Activated naive CD4-positive, alpha-beta T cell treated with anti-CD3 and anti-CD28 coated beads, Interleukin-2, amount 10 ng/mL, durations not matched to agents 7 days and 5 days (primary cell): ENCODE measurements at regions not wholly inside any gene's neighbourhood (a gene's known extent, or its start where the extent isn't known, plus 50 kb on each side); places are given as distances from the start of the nearest gene placed in this dataset.

Experiments used
- CTCF ChIA-PET: fragments of 350-600 bp; sonication (Branson Sonifier 250); formaldehyde crosslinking; loops from one replicate; lab custom pipeline; 2021; ENCODE audit warnings: antibody characterized with exemption; lab: Charles Lee
- DNase-seq: peaks from one replicate; pipeline ENCODE4 v3.0.0-alpha.2; 2020
- H3K27ac Mint-ChIP-seq: one replicate; pipeline ENCODE4 v1.8.0; 2021; ENCODE audit warnings: mild to moderate bottlenecking, moderate library complexity, mixed read lengths
- H3K27me3 Mint-ChIP-seq: one replicate; pipeline ENCODE4 v1.8.0; 2021; ENCODE audit warnings: mild to moderate bottlenecking, mixed read lengths
- H3K36me3 Mint-ChIP-seq: one replicate; pipeline ENCODE4 v1.8.0; 2021; ENCODE audit warnings: mixed read lengths
- H3K4me1 Mint-ChIP-seq: one replicate; pipeline ENCODE4 v1.8.0; 2021; ENCODE audit warnings: mixed read lengths
- H3K4me3 Mint-ChIP-seq: one replicate; pipeline ENCODE4 v1.8.0; 2021; ENCODE audit warnings: mild to moderate bottlenecking, moderate library complexity, mixed read lengths
- H3K9me3 Mint-ChIP-seq: one replicate; pipeline ENCODE4 v1.8.0; 2021; ENCODE audit warnings: mixed read lengths

GRCh38 chr13:57784633-57785032 is 153.1 kb downstream of the PCDH17 start:
- Mint-ChIP-seq H3K27ac (no peak overlapping the region), H3K4me3 (no peak overlapping the region), H3K9me3 (peaks cover 9% of the 10 kb centered on the region), H3K36me3 (no peaks in the 10 kb centered on the region), H3K27me3 (no peaks in the 10 kb centered on the region), H3K4me1 (no peaks in the 10 kb centered on the region)
- CTCF ChIA-PET: no interaction called here
- DNase-seq: no peak

GRCh38 chr13:57787058-57787791 is 155.7 kb downstream of the PCDH17 start:
- Mint-ChIP-seq H3K4me3 (no peak overlapping the region), H3K4me1 (no peaks in the 10 kb centered on the region), H3K27me3 (no peaks in the 10 kb centered on the region), H3K9me3 (peaks cover 11% of the 10 kb centered on the region), H3K36me3 (no peaks in the 10 kb centered on the region), H3K27ac (no peak overlapping the region)
- CTCF ChIA-PET: no interaction called here
- DNase-seq: no peak

- H3K36me3 Mint-ChIP-seq: no peaks in the 10 kb centered on the region
- H3K4me3 Mint-ChIP-seq: no peak overlapping the region
- no peaks in the 10 kb centered on the region for H3K27me3 Mint-ChIP-seq
- no peak overlapping the region for H3K27ac Mint-ChIP-seq
- CTCF ChIA-PET: no interaction called here
- H3K4me1 Mint-ChIP-seq: no peaks in the 10 kb centered on the region
- DNase-seq: no peak
- H3K9me3 Mint-ChIP-seq: peaks cover 4% of the 10 kb centered on the region
Observed at GRCh38 chr13:57799624-57800023, 168.1 kb downstream of the PCDH17 start.

DNA sequence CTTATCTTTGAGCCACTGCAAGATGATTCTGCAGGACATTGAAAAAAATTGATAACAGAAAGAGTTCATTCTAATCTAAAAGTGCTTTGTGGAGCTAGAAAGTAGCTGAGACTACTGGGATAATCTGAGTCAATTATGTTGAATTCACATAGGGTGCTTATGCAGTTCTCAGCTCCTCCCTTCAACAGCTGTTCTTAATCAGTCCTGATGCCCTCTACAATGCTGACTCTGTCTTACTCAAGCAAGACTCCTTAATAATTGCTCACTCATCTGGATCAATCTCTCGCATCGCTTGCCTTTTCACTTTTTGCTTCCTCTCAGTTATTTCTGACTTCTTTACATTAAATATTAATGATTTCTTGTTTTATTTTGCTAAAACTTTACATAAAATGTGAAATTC is 182.1 kb downstream of the PCDH17 start:
- Mint-ChIP-seq H3K36me3 (no peaks in the 10 kb centered on the region), H3K27me3 (no peaks in the 10 kb centered on the region), H3K4me3 (no peak overlapping the region), H3K9me3 (peaks cover 8% of the 10 kb centered on the region), H3K4me1 (no peaks in the 10 kb centered on the region), H3K27ac (no peak overlapping the region)
- DNase-seq: no peak
- CTCF ChIA-PET: no interaction called here

- H3K9me3 Mint-ChIP-seq: peaks cover 8% of the 10 kb centered on the region
- H3K27me3 Mint-ChIP-seq: no peaks in the 10 kb centered on the region
Observed at GRCh38 chr13:57815600-57815999, 184.1 kb downstream of the PCDH17 start.

DNA sequence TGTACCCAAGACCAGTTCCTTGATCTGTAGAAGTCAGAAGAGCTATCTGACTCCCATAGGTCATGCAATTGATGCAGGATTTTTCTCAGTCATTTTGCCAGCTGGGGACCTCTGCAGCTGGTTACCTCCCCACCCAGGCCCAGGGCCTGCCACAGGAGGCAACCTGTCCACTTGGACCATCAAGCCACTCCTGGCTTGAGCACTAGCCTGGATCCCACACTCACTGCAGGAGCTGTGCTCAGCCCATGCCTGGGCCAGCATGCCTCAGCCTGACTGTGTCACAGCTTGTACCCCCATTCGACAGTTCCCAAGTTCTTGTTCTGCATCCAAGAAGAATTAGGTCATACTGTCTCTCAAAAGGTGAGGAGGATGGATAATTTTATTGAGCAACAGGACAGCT is 189.4 kb downstream of the PCDH17 start:
- H3K36me3 Mint-ChIP-seq: no peaks in the 10 kb centered on the region
- no peaks in the 10 kb centered on the region for H3K4me1 Mint-ChIP-seq
- no peak overlapping the region for H3K27ac Mint-ChIP-seq
- CTCF ChIA-PET: no interaction called here
- no peak overlapping the region for H3K4me3 Mint-ChIP-seq
- DNase-seq: no peak
- no peaks in the 10 kb centered on the region for H3K27me3 Mint-ChIP-seq
- H3K9me3 Mint-ChIP-seq: peaks cover 14% of the 10 kb centered on the region

More at GRCh38 chr13:57815600-57815999, 184.1 kb downstream of the PCDH17 start:
- Mint-ChIP-seq H3K36me3 (no peaks in the 10 kb centered on the region), H3K27ac (no peak overlapping the region), H3K4me1 (no peaks in the 10 kb centered on the region), H3K4me3 (no peak overlapping the region)
- CTCF ChIA-PET: no interaction called here
- no peak for DNase-seq

DNA sequence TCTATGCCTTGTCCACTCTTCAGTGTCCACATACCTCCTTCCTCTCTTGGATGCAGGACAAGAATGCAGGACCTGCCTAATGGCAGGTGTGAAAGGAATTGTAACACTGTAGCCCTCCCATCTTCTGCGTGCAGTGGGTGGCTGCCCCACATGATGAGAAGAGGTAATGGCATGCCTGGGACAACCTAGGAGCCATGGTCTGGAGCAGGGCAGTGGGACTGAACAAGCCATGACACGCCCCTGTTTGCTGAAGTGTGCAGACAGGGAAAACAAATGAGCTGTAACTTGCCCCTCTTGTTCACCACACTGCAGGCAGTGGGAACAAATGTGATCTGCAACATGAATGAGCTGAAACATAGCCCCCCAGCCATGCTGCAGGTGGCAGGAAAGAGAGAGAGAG is 192.2 kb downstream of the PCDH17 start:
- no peaks in the 10 kb centered on the region for H3K27me3 Mint-ChIP-seq
- no peak overlapping the region for H3K4me3 Mint-ChIP-seq
- no peaks in the 10 kb centered on the region for H3K4me1 Mint-ChIP-seq
- H3K36me3 Mint-ChIP-seq: no peaks in the 10 kb centered on the region
- DNase-seq: no peak
- CTCF ChIA-PET: no interaction called here
- H3K9me3 Mint-ChIP-seq: peaks cover 11% of the 10 kb centered on the region
- H3K27ac Mint-ChIP-seq: no peak overlapping the region

- H3K9me3 Mint-ChIP-seq: peaks cover 11% of the 10 kb centered on the region
- no peaks in the 10 kb centered on the region for H3K27me3 Mint-ChIP-seq
- H3K27ac Mint-ChIP-seq: no peak overlapping the region
- CTCF ChIA-PET: no interaction called here
- no peak for DNase-seq
- no peaks in the 10 kb centered on the region for H3K36me3 Mint-ChIP-seq
- H3K4me1 Mint-ChIP-seq: no peaks in the 10 kb centered on the region
- H3K4me3 Mint-ChIP-seq: no peak overlapping the region
Observed at GRCh38 chr13:57824121-57824520, 192.6 kb downstream of the PCDH17 start.

GRCh38 chr13:57825066-57825465 is 193.5 kb downstream of the PCDH17 start:
- Mint-ChIP-seq H3K4me1 (no peaks in the 10 kb centered on the region), H3K27me3 (no peaks in the 10 kb centered on the region), H3K9me3 (peaks cover 11% of the 10 kb centered on the region), H3K36me3 (no peaks in the 10 kb centered on the region), H3K27ac (no peak overlapping the region), H3K4me3 (no peak overlapping the region)
- CTCF ChIA-PET: no interaction called here
- no peak for DNase-seq

GRCh38 chr13:57829496-57829895 is 198.0 kb downstream of the PCDH17 start:
- Mint-ChIP-seq H3K36me3 (no peaks in the 10 kb centered on the region), H3K27ac (no peak overlapping the region), H3K27me3 (no peaks in the 10 kb centered on the region), H3K4me1 (no peaks in the 10 kb centered on the region), H3K4me3 (no peak overlapping the region), H3K9me3 (peaks cover 5% of the 10 kb centered on the region)
- CTCF ChIA-PET: no interaction called here
- DNase-seq: no peak

DNA sequence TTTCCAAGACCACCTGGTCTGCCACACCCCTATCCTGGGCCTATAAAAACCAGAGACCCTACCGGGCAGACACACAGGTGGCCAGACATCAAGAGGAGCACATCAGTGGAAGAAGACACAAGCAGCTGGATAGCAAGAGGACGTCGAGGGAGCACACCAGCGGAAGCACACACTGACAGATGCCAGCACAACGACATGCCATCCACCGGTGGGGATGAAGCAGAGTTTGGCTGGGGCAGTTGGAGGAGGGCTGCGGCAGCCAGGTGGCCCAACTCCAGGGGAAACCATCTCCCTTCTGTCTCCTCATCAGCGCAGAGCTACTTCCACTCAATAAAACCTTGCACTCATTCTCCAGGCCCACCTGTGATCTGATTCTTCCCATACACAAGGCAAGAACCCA is 200.6 kb downstream of the PCDH17 start:
- H3K9me3 Mint-ChIP-seq: peaks cover 6% of the 10 kb centered on the region
- CTCF ChIA-PET: no interaction called here

GRCh38 chr13:57837801-57838200 is 206.3 kb downstream of the PCDH17 start:
- CTCF ChIA-PET: no interaction called here
- Mint-ChIP-seq H3K9me3 (peaks cover 7% of the 10 kb centered on the region), H3K4me1 (no peaks in the 10 kb centered on the region), H3K4me3 (no peak overlapping the region), H3K27ac (no peak overlapping the region), H3K36me3 (no peaks in the 10 kb centered on the region), H3K27me3 (no peaks in the 10 kb centered on the region)
- DNase-seq: no peak

More for the DNA sequence above, 200.6 kb downstream of the PCDH17 start:
- Mint-ChIP-seq H3K4me3 (no peak overlapping the region), H3K27ac (no peak overlapping the region), H3K4me1 (no peaks in the 10 kb centered on the region), H3K27me3 (no peaks in the 10 kb centered on the region), H3K36me3 (no peaks in the 10 kb centered on the region)
- DNase-seq: no peak

GRCh38 chr13:57843521-57843920 is 212.0 kb downstream of the PCDH17 start:
- Mint-ChIP-seq H3K27ac (no peak overlapping the region), H3K36me3 (no peaks in the 10 kb centered on the region), H3K4me3 (no peak overlapping the region), H3K27me3 (no peaks in the 10 kb centered on the region), H3K9me3 (peaks cover 22% of the 10 kb centered on the region), H3K4me1 (no peaks in the 10 kb centered on the region)
- CTCF ChIA-PET: no interaction called here
- no peak for DNase-seq

DNA sequence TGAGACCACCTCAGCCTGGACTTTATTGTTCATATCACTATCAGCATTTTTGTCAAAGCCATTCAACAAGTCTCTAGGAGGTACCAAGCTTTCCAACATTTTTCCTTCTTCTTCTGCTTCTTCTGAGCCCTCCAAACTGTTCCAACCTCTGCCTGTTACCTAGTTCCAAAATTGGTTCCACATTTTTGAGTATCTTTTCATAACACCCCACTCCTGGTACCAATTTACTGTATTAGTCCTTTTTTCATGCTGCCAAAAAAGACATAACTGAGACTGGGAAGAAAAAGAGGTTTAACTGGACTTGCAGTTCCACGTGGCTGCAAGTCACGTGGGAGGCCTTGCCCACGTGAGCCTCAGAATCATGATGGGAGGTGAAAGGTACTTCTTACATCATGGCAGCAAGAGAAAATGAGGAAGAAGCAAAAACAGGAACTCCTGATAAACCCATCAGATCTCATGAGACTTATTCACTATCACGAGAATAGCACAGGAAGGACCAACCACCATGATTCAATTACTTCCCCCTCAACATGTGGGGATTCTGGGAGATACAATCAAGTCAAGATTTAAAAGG is 215.1 kb downstream of the PCDH17 start:
- Mint-ChIP-seq H3K27me3 (no peaks in the 10 kb centered on the region), H3K36me3 (no peaks in the 10 kb centered on the region), H3K27ac (no peak overlapping the region), H3K4me3 (no peak overlapping the region), H3K4me1 (no peaks in the 10 kb centered on the region), H3K9me3 (peaks cover 27% of the 10 kb centered on the region)
- DNase-seq: no peak
- CTCF ChIA-PET: no interaction called here

DNA sequence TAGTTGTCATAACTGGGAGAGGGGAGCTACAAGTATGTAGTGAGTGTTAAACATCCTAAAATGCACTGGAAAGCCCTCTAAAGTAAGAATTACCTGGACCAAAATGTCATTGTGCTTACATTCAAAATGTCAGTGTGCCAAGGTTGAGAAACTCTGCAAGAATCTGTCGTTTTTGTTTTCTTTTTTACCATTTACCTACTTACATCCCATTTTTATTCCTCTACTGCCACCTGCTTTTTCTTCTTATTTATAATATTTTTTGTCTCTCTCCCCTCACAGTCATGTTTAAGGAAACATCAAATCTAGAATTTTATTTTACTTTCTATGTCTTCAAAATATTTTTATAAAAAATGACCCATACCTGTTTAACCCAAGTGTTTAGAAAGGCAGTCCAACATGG is 226.4 kb downstream of the PCDH17 start:
- CTCF ChIA-PET: no interaction called here
- H3K9me3 Mint-ChIP-seq: no peaks in the 10 kb centered on the region
- no peak for DNase-seq
- H3K36me3 Mint-ChIP-seq: no peaks in the 10 kb centered on the region
- no peak overlapping the region for H3K4me3 Mint-ChIP-seq
- H3K27ac Mint-ChIP-seq: no peak overlapping the region
- H3K4me1 Mint-ChIP-seq: no peaks in the 10 kb centered on the region
- no peaks in the 10 kb centered on the region for H3K27me3 Mint-ChIP-seq
